ENCODE measurements at regions not wholly inside any gene's neighbourhood (a gene's known extent, or its start where the extent isn't known, plus 50 kb on each side); places are given as distances from the start of the nearest gene placed in this dataset.

DNA sequence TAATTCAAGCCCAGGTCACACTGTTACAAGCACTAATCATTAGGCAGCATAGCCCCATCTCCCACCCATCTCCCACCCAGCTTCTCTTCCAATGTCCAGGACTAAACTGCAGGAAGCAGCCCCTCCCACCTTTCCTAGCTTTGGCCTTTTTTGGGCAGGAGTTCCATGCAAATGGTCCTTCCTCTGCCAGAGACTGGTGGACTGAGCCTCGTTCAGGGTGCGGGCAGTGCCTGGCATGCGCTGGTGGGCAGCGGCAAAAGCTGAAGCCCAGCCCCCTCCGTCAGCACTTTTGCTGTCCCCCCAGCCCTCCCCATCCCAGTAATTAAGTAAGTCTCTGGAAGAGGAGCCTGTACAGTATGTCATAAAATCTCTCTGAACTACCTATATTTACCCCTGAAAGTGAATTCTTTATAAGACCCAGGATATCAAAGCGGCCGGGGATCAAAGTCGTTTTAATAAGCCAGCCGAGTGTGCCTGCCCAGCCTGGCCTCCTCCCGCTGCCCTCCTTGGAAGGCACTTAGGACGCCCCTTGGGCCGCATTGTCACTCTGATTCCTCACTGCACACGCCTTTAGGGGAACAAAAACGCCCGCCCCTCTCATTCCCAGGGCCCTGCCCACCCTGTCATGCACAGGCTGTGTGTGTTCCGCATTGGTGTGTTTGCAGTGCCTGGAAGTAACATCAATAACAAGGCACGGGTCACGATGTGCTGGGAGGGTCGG lies 109.9 kb downstream of the IRX5 start:
- TF ChIP-seq, protein P1, sequence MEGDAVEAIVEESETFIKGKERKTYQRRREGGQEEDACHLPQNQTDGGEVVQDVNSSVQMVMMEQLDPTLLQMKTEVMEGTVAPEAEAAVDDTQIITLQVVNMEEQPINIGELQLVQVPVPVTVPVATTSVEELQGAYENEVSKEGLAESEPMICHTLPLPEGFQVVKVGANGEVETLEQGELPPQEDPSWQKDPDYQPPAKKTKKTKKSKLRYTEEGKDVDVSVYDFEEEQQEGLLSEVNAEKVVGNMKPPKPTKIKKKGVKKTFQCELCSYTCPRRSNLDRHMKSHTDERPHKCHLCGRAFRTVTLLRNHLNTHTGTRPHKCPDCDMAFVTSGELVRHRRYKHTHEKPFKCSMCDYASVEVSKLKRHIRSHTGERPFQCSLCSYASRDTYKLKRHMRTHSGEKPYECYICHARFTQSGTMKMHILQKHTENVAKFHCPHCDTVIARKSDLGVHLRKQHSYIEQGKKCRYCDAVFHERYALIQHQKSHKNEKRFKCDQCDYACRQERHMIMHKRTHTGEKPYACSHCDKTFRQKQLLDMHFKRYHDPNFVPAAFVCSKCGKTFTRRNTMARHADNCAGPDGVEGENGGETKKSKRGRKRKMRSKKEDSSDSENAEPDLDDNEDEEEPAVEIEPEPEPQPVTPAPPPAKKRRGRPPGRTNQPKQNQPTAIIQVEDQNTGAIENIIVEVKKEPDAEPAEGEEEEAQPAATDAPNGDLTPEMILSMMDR (IDR thresholded peaks at IDR 0.05; ENCODE audit: insufficient read depth, low read depth, low read length): no peak
- TF ChIP-seq EZH2 (IDR thresholded peaks at IDR 0.05; ENCODE audit: insufficient read depth, low read length): no peak
